NB4 (cell line): ENCODE measurements at regions not wholly inside any gene's neighbourhood (a gene's known extent, or its start where the extent isn't known, plus 50 kb on each side); places are given as distances from the start of the nearest gene placed in this dataset.

Source experiments
- CTCF ChIP-seq: IDR thresholded peaks from one replicate; pipeline ENCODE4 v1.5.1; 2012; ENCODE audit warnings: low read depth, low read length
- MAX ChIP-seq: IDR thresholded peaks from 2 replicates; pipeline ENCODE4 v1.6.1; 2011; ENCODE audit warnings: low read depth, low read length
- MYC ChIP-seq: IDR thresholded peaks from 2 replicates; pipeline ENCODE4 v1.6.1; 2011; ENCODE audit warnings: low read depth, low read length
- POLR2A ChIP-seq: IDR thresholded peaks from 2 replicates; pipeline ENCODE4 v1.6.1; 2011; ENCODE audit warnings: mild to moderate bottlenecking; ENCODE audit not compliant: insufficient read length; ENCODE audit errors: extremely low read depth

- TF ChIP-seq CTCF: no peak
- TF ChIP-seq POLR2A: no peak
- TF ChIP-seq MAX: no peak
- TF ChIP-seq MYC: no peak
Measured at GRCh38 chr16:86701286-86701975, 123.1 kb downstream of the FOXL1 start.
